ENCODE measurements at regions not wholly inside any gene's neighbourhood (a gene's known extent, or its start where the extent isn't known, plus 50 kb on each side); places are given as distances from the start of the nearest gene placed in this dataset.
A peak's percentile ranks its signal among the peaks of the same experiment; 100 is the strongest.

- H3K9me3 ChIP-seq: no peaks in the 10 kb centered on the region
- peaks cover 5% of the 10 kb centered on the region for H3K4me1 ChIP-seq
- no peak overlapping the region for H3K4me3 ChIP-seq
- intact Hi-C loops (cut with DNase I): no loop called here
- DNase-seq (no peak), ATAC-seq (peak in 1 of 2 donors; percentile 44)
- TF ChIP-seq CTCF (IDR thresholded peaks at IDR 0.05): no peak
- H3K27ac ChIP-seq: no peak overlapping the region
- no peaks in the 10 kb centered on the region for H3K36me3 ChIP-seq
- H3K27me3 ChIP-seq (ENCODE audit: low read depth): no peaks in the 10 kb centered on the region
Observed at GRCh38 chr5:111584651-111585050, 72.3 kb upstream of the STARD4 start.

GRCh38 chr5:111583758-111584203 is 71.4 kb upstream of the STARD4 start:
- ATAC-seq: no peak

GRCh38 chr5:111582993-111583601 is 70.8 kb upstream of the STARD4 start:
- Histone ChIP-seq H3K4me1 (peaks cover 5% of the 10 kb centered on the region), H3K27me3 (ENCODE audit: low read depth) (no peaks in the 10 kb centered on the region), H3K9me3 (no peaks in the 10 kb centered on the region), H3K36me3 (no peaks in the 10 kb centered on the region), H3K27ac (no peak overlapping the region), H3K4me3 (no peak overlapping the region)
- no peak for TF ChIP-seq CTCF (IDR thresholded peaks at IDR 0.05)
- intact Hi-C loops (cut with DNase I): no loop called here
- ATAC-seq: peak; percentile 39 to 48
- no peak for DNase-seq

More at GRCh38 chr5:111583758-111584203, 71.4 kb upstream of the STARD4 start:
- Histone ChIP-seq H3K36me3 (no peaks in the 10 kb centered on the region), H3K27me3 (ENCODE audit: low read depth) (no peaks in the 10 kb centered on the region), H3K9me3 (no peaks in the 10 kb centered on the region), H3K4me1 (peaks cover 5% of the 10 kb centered on the region), H3K27ac (no peak overlapping the region), H3K4me3 (no peak overlapping the region)
- intact Hi-C loops (cut with DNase I): no loop called here
- no peak for DNase-seq
- no peak for TF ChIP-seq CTCF (IDR thresholded peaks at IDR 0.05)

DNA sequence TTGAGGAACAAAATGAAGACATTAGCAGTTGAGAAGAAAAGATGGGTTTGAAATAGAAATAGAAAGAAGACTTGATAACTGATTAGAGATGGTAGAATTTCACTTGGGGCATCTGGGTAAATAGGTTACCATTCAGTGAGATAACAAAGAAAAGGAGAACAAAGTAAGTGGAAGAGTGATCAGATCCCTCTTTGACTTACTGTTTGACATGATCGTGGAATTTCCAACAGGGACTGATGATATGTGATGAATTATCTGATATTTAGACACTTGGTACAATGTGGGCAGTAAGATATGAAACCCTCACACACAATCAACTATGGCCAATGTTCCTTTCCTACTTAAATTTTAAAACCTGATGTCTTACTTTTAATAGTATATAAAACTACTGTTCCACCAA is 70.1 kb upstream of the STARD4 start:
- Histone ChIP-seq H3K27ac (no peak overlapping the region), H3K27me3 (ENCODE audit: low read depth) (no peaks in the 10 kb centered on the region), H3K4me3 (no peak overlapping the region), H3K4me1 (peaks cover 5% of the 10 kb centered on the region), H3K9me3 (no peaks in the 10 kb centered on the region), H3K36me3 (no peaks in the 10 kb centered on the region)
- intact Hi-C loops (cut with DNase I): no loop called here
- no peak for DNase-seq
- no peak for ATAC-seq
- no peak for TF ChIP-seq CTCF (IDR thresholded peaks at IDR 0.05)

GRCh38 chr5:111580956-111581355 is 68.6 kb upstream of the STARD4 start:
- no peaks in the 10 kb centered on the region for H3K27me3 ChIP-seq (ENCODE audit: low read depth)
- H3K4me3 ChIP-seq: no peak overlapping the region
- peaks cover 5% of the 10 kb centered on the region for H3K4me1 ChIP-seq
- ATAC-seq (peak; percentile 23 to 51), DNase-seq (no peak)
- no peaks in the 10 kb centered on the region for H3K36me3 ChIP-seq
- H3K9me3 ChIP-seq: no peaks in the 10 kb centered on the region
- H3K27ac ChIP-seq: no peak overlapping the region
- intact Hi-C loops (cut with DNase I): no loop called here
- TF ChIP-seq CTCF (IDR thresholded peaks at IDR 0.05): no peak

Measured in lower lobe of right lung (tissue), 2 donors.